T-cell (primary cell): ENCODE measurements at regions not wholly inside any gene's neighbourhood (a gene's known extent, or its start where the extent isn't known, plus 50 kb on each side); places are given as distances from the start of the nearest gene placed in this dataset.

Experiments
- ATAC-seq, 4 experiments: fragments of 200-7000 bp in 3 of 4; fragments of 150-1000 bp in 1 of 4; cut with Tn5 transposase; replicated peaks in 1 of 4; 1 replicate in 3 of 4; 2 replicates in 1 of 4; pipeline ENCODE4 v1.10.0; 2021; ENCODE audit warnings: moderate library complexity in 3 of 4, mild to moderate bottlenecking in 2 of 4, moderate number of reproducible peaks in 1 of 4
- CTCF ChIA-PET, 2 donors: fragments of 300-600 bp; sonication (Branson Sonifier 250); formaldehyde crosslinking; loops; one replicate each; lab custom pipeline; 2022; ENCODE audit warnings: antibody characterized with exemption in 2 of 2; lab: Charles Lee
- POLR2A ChIA-PET, 2 donors: fragments of 300-600 bp; sonication (Branson Sonifier 250); formaldehyde crosslinking; loops; one replicate each; lab custom pipeline; 2022; ENCODE audit warnings: antibody characterized with exemption in 2 of 2; lab: Charles Lee
- DNase-seq, 35 experiments: peaks; one replicate each; pipeline versions ENCODE4 v3.0.0 to v3.0.0-alpha.2; 2013 to 2023
- H3K27ac ChIP-seq: one replicate; pipeline ENCODE4 v1.5.1; 2013; ENCODE audit warnings: low read length
- H3K27me3 ChIP-seq, 2 experiments: replicated peaks in 1 of 2; 1 replicate in 1 of 2; 2 replicates in 1 of 2; pipeline versions ENCODE4 v1.6.1 to v1.7.0; 2013; ENCODE audit warnings: low read length in 1 of 2, mixed read lengths in 1 of 2; ENCODE audit not compliant: control insufficient read depth in 2 of 2, insufficient read depth in 2 of 2; ENCODE audit errors: extremely low read depth in 1 of 2
- H3K36me3 ChIP-seq, 2 donors: 1 replicate in 1 of 2; 2 replicates in 1 of 2; pipeline versions ENCODE4 v1.6.1 to v1.7.0; 2013; ENCODE audit warnings: low read length in 1 of 2; ENCODE audit not compliant: control insufficient read depth in 2 of 2, insufficient read depth in 1 of 2; ENCODE audit errors: extremely low read depth in 1 of 2
- H3K4me1 ChIP-seq, 2 experiments: 1 replicate in 1 of 2; 2 replicates in 1 of 2; pipeline versions ENCODE4 v1.6.1 to v1.7.0; 2013; ENCODE audit warnings: low read length in 2 of 2, mixed read lengths in 1 of 2; ENCODE audit not compliant: insufficient read depth in 2 of 2, control insufficient read depth in 1 of 2; ENCODE audit errors: extremely low read depth in 1 of 2
- H3K4me3 ChIP-seq, 2 donors: 1 replicate in 1 of 2; 2 replicates in 1 of 2; pipeline versions ENCODE4 v1.5.1 to v1.7.0; 2013; ENCODE audit warnings: mild to moderate bottlenecking in 2 of 2, low read length in 1 of 2, moderate library complexity in 1 of 2; ENCODE audit not compliant: control insufficient read depth in 1 of 2; ENCODE audit errors: extremely low read depth in 1 of 2
- H3K9me3 ChIP-seq: 2 replicates; pipeline ENCODE4 v1.7.0; 2013
- H3K27ac Mint-ChIP-seq, 2 donors: one replicate each; pipeline ENCODE4 v1.8.0; 2020 to 2021; ENCODE audit warnings: mild to moderate bottlenecking in 2 of 2, mixed read lengths in 2 of 2
- H3K27me3 Mint-ChIP-seq, 2 donors: one replicate each; pipeline ENCODE4 v1.8.0; 2021 to 2022; ENCODE audit warnings: mixed read lengths in 2 of 2
- H3K36me3 Mint-ChIP-seq: one replicate; pipeline ENCODE4 v1.8.0; 2021; ENCODE audit warnings: mixed read lengths
- H3K4me1 Mint-ChIP-seq, 3 donors: one replicate each; pipeline ENCODE4 v1.8.0; 2020 to 2022; ENCODE audit warnings: mixed read lengths in 3 of 3, mild to moderate bottlenecking in 1 of 3
- H3K4me3 Mint-ChIP-seq, 3 donors: one replicate each; pipeline ENCODE4 v1.8.0; 2020 to 2022; ENCODE audit warnings: mild to moderate bottlenecking in 3 of 3, mixed read lengths in 3 of 3, moderate library complexity in 3 of 3
- H3K9me3 Mint-ChIP-seq, 3 donors: one replicate each; pipeline ENCODE4 v1.8.0; 2020 to 2022; ENCODE audit warnings: mixed read lengths in 3 of 3
- WGBS: methylation state at CpG from one replicate; pipeline ENCODE4 v1.1.5; 2013; ENCODE audit warnings: missing lambda C conversion rate; ENCODE audit not compliant: insufficient coverage; 5-methylcytosine and 5-hydroxymethylcytosine counted together

- Histone ChIP-seq H3K27ac (no peak overlapping the region), H3K4me1 (no peaks in the 10 kb centered on the region), H3K4me3 (no peak overlapping the region), H3K9me3 (no peaks in the 10 kb centered on the region), H3K27me3 (no peaks in the 10 kb centered on the region), H3K36me3 (no peaks in the 10 kb centered on the region)
- H3K4me1 Mint-ChIP-seq = no peaks in the 10 kb centered on the region
- CTCF ChIA-PET = interaction anchor here in 1 of 2 donors (1.2 kb wide), 1 partner anchor 30 kb away, joined by 3 read pairs; no protein-coding TSS in a partner anchor
- DNase-seq (peak in 5 of 35 experiments; percentile 2 to 51 (median 5)), ATAC-seq (peak in 1 of 4 experiments; percentile 43)
- POLR2A ChIA-PET = interaction anchor here in 1 of 2 donors (0.6 kb wide), 1 partner anchor 26 kb away, joined by 11 read pairs; no protein-coding TSS in a partner anchor
- H3K9me3 Mint-ChIP-seq = peaks cover 0 to 4% (median 3%) of the 10 kb centered on the region in 3 donors
- H3K4me3 Mint-ChIP-seq = no peak overlapping the region
- no peaks in the 10 kb centered on the region for H3K36me3 Mint-ChIP-seq
- peaks cover 10 to 25% of the 10 kb centered on the region in 2 donors for H3K27me3 Mint-ChIP-seq
- 18% methylated on average over 7 of the region's 8 CpGs for WGBS
- H3K27ac Mint-ChIP-seq = no peak overlapping the region
Observed at GRCh38 chr4:159487284-159487747, 384.4 kb downstream of the RAPGEF2 start.

GRCh38 chr4:159489646-159490045 lies 386.8 kb downstream of the RAPGEF2 start:
- ChIA-PET CTCF (no interaction called here), POLR2A (no interaction called here)
- peaks cover 0 to 4% (median 3%) of the 10 kb centered on the region in 3 donors for H3K9me3 Mint-ChIP-seq
- H3K27ac Mint-ChIP-seq = no peak overlapping the region
- no CpG with 5 or more reads among the region's 1 CpG for WGBS
- no peaks in the 10 kb centered on the region for H3K36me3 Mint-ChIP-seq
- no peak overlapping the region for H3K4me3 Mint-ChIP-seq
- Histone ChIP-seq H3K4me1 (no peaks in the 10 kb centered on the region), H3K36me3 (no peaks in the 10 kb centered on the region), H3K27ac (no peak overlapping the region), H3K9me3 (no peaks in the 10 kb centered on the region), H3K27me3 (peaks cover 0 to 2% of the 10 kb centered on the region in 2 experiments), H3K4me3 (no peak overlapping the region)
- ATAC-seq = no peak
- H3K27me3 Mint-ChIP-seq = peaks cover 12 to 15% of the 10 kb centered on the region in 2 donors
- no peaks in the 10 kb centered on the region for H3K4me1 Mint-ChIP-seq
- no peak for DNase-seq

DNA sequence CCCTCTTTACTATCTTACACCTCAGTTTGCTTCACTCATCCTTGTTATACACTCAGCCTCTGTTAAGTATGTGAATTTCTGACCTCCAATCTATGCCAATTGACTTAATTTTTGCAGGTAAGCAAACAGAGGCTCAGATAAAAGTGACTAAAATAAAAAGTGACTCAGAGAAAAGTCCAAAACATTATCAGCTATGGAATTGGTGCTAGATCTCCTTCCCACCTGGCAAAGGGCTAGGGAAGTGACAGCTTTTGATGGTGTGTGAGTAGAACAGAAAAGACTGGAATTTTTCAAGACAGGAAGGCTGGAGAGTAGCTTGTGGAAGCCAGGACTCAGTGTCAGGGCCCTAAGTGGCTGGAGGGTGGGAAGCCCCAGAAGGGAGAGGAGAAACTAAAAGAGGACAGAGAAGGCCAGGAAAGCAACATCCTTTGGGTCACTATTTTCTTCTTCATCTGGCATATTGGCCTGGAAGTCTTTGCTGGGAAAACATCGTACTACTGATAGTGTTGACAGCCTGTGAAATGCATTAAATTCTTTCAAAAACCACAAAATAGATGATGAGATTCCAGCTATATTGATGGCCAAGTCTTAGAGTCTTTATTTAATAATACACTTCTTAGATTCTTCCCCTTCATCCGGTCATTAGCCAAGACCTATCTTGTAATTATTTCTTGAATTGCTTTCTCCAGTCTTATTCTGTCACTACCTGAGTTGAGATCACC lies 392.8 kb downstream of the RAPGEF2 start:
- CTCF ChIA-PET = interaction anchor here (0.6 to 1.1 kb wide), 2 partner anchors 10 to 11 kb away, joined by 3 read pairs; no protein-coding TSS in a partner anchor
- H3K36me3 ChIP-seq = no peaks in the 10 kb centered on the region
- H3K4me1 ChIP-seq = no peaks in the 10 kb centered on the region
- peaks cover 0 to 2% of the 10 kb centered on the region in 2 experiments for H3K27me3 ChIP-seq
- Mint-ChIP-seq H3K9me3 (peaks cover 0 to 4% (median 3%) of the 10 kb centered on the region in 3 donors), H3K4me3 (no peak overlapping the region), H3K4me1 (no peaks in the 10 kb centered on the region), H3K27ac (no peak overlapping the region), H3K27me3 (peaks cover 0 to 2% of the 10 kb centered on the region in 2 donors), H3K36me3 (no peaks in the 10 kb centered on the region)
- H3K4me3 ChIP-seq = no peak overlapping the region
- ATAC-seq = no peak
- DNase-seq = no peak
- WGBS = 50% methylated on average over 1 of the region's 2 CpGs
- POLR2A ChIA-PET = interaction anchor here in 1 of 2 donors (0.6 kb wide), 1 partner anchor 12 kb away, joined by 3 read pairs; no protein-coding TSS in a partner anchor
- no peak overlapping the region for H3K27ac ChIP-seq
- H3K9me3 ChIP-seq = no peaks in the 10 kb centered on the region

GRCh38 chr4:159496248-159496647 lies 393.4 kb downstream of the RAPGEF2 start:
- no peak for DNase-seq
- ChIA-PET POLR2A (no interaction called here), CTCF (interaction anchor here in 1 of 2 donors (1.1 kb wide), 1 partner anchor 12 kb away, joined by 3 read pairs; no protein-coding TSS in a partner anchor)
- no peaks in the 10 kb centered on the region for H3K4me1 ChIP-seq
- H3K27ac Mint-ChIP-seq = no peak overlapping the region
- H3K36me3 ChIP-seq = no peaks in the 10 kb centered on the region
- H3K4me3 ChIP-seq = no peak overlapping the region
- H3K36me3 Mint-ChIP-seq = no peaks in the 10 kb centered on the region
- peaks cover 0 to 3% (median 3%) of the 10 kb centered on the region in 3 donors for H3K9me3 Mint-ChIP-seq
- peaks cover 0 to 2% of the 10 kb centered on the region in 2 donors for H3K27me3 Mint-ChIP-seq
- peaks cover 0 to 2% of the 10 kb centered on the region in 2 experiments for H3K27me3 ChIP-seq
- no peak overlapping the region for H3K4me3 Mint-ChIP-seq
- ATAC-seq = no peak
- WGBS = 20% methylated on average over 1 of the region's 1 CpG
- H3K27ac ChIP-seq = no peak overlapping the region
- H3K9me3 ChIP-seq = no peaks in the 10 kb centered on the region
- H3K4me1 Mint-ChIP-seq = no peaks in the 10 kb centered on the region

DNA sequence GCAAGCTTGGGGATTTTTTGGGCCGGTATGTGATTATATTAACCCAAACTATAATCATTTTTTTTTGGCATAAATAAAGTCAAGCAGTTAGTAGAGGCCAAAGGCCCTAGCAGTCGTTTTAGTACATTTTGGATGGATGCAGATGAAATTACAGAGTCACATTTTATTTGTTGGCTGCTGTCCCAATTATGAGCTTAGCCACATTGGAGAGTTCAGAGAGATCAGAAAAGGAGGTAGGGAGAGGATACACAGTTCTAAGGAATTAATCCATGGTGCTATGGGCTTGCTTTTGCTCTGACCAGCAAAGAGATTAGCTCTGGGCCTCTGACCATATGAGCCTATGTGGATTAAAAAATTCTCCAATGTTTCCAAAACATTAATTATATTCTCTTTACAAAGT lies 395.1 kb downstream of the RAPGEF2 start:
- H3K4me1 Mint-ChIP-seq = no peaks in the 10 kb centered on the region
- H3K27me3 Mint-ChIP-seq = peaks cover 0 to 2% of the 10 kb centered on the region in 2 donors
- Histone ChIP-seq H3K9me3 (no peaks in the 10 kb centered on the region), H3K4me1 (no peaks in the 10 kb centered on the region), H3K4me3 (no peak overlapping the region), H3K27ac (no peak overlapping the region), H3K27me3 (no peaks in the 10 kb centered on the region), H3K36me3 (no peaks in the 10 kb centered on the region)
- ChIA-PET POLR2A (interaction anchor here in 1 of 2 donors (0.6 kb wide), 1 partner anchor 909 kb away, joined by 6 read pairs; no protein-coding TSS in a partner anchor), CTCF (interaction anchor here in 1 of 2 donors (0.6 kb wide), 1 partner anchor 29 kb away, joined by 3 read pairs; no protein-coding TSS in a partner anchor)
- H3K9me3 Mint-ChIP-seq = no peaks in the 10 kb centered on the region
- H3K27ac Mint-ChIP-seq = no peak overlapping the region
- DNase-seq = no peak
- no peak for ATAC-seq
- WGBS = 33% methylated on average over 1 of the region's 2 CpGs
- H3K36me3 Mint-ChIP-seq = no peaks in the 10 kb centered on the region
- no peak overlapping the region for H3K4me3 Mint-ChIP-seq

- no peak for DNase-seq
- no peaks in the 10 kb centered on the region for H3K4me1 Mint-ChIP-seq
- Histone ChIP-seq H3K4me3 (no peak overlapping the region), H3K9me3 (no peaks in the 10 kb centered on the region), H3K27ac (no peak overlapping the region), H3K36me3 (no peaks in the 10 kb centered on the region), H3K27me3 (no peaks in the 10 kb centered on the region), H3K4me1 (no peaks in the 10 kb centered on the region)
- WGBS = 50% methylated on average over 1 of the region's 5 CpGs
- CTCF ChIA-PET = interaction anchor here in 1 of 2 donors (0.6 kb wide), 1 partner anchor 29 kb away, joined by 3 read pairs; no protein-coding TSS in a partner anchor
- H3K27me3 Mint-ChIP-seq = peaks cover 0 to under 1% of the 10 kb centered on the region in 2 donors
- H3K9me3 Mint-ChIP-seq = no peaks in the 10 kb centered on the region
- H3K27ac Mint-ChIP-seq = no peak overlapping the region
- no peaks in the 10 kb centered on the region for H3K36me3 Mint-ChIP-seq
- POLR2A ChIA-PET = interaction anchor here in 1 of 2 donors (0.6 kb wide), 1 partner anchor 909 kb away, joined by 6 read pairs; no protein-coding TSS in a partner anchor
- ATAC-seq = no peak
- H3K4me3 Mint-ChIP-seq = no peak overlapping the region
Observed at GRCh38 chr4:159498446-159499115, 395.7 kb downstream of the RAPGEF2 start.
